Panc1 (cell line): ENCODE measurements at regions not wholly inside any gene's neighbourhood (a gene's known extent, or its start where the extent isn't known, plus 50 kb on each side); places are given as distances from the start of the nearest gene placed in this dataset.

Experiments used
- ATAC-seq: fragments of 200-7000 bp; cut with Tn5 transposase; 2 replicates; pipeline ENCODE4 v1.9.1; 2020; ENCODE audit warnings: mild to moderate bottlenecking, moderate library complexity
- BruUV-seq: library from RNA; stranded (reverse); fragments of 400-500 nt; replicated peaks from 2 replicates; lab custom pipeline; 2021; lab: Mats Ljungman, UMichigan
- CTCF ChIA-PET: fragments of 300-600 bp; sonication (Branson Sonifier 250); formaldehyde crosslinking; loops from one replicate; lab custom pipeline; 2022; ENCODE audit warnings: antibody characterized with exemption; lab: Charles Lee
- POLR2A ChIA-PET: fragments of 300-600 bp; sonication (Branson Sonifier 250); formaldehyde crosslinking; loops from one replicate; lab custom pipeline; 2022; ENCODE audit warnings: antibody characterized with exemption; lab: Charles Lee
- DNase-seq: peaks from one replicate; pipeline ENCODE4 v3.0.0-alpha.2; 2010; ENCODE audit warnings: low read depth, low spot score
- H3K27ac ChIP-seq: 2 replicates; pipeline ENCODE4 v1.5.1; 2011; ENCODE audit warnings: mild to moderate bottlenecking, low read length, inconsistent platforms
- H3K27me3 ChIP-seq: fragments of 200-500 bp; sonication (Bioruptor generic); 2 replicates; pipeline ENCODE4 v1.6.0; 2014; ENCODE audit warnings: low read length, inconsistent platforms; ENCODE audit not compliant: control insufficient read depth, insufficient read depth
- H3K36me3 ChIP-seq: fragments of 200-500 bp; sonication (Bioruptor generic); 2 replicates; pipeline ENCODE4 v1.5.1; 2014; ENCODE audit warnings: inconsistent platforms, mild to moderate bottlenecking, low read length, moderate library complexity; ENCODE audit not compliant: control insufficient read depth, insufficient read depth
- H3K4me1 ChIP-seq: 2 replicates; pipeline ENCODE4 v1.5.1; 2011; ENCODE audit warnings: inconsistent platforms, mild to moderate bottlenecking, low read length, moderate library complexity; ENCODE audit not compliant: control insufficient read depth, insufficient read depth
- H3K4me3 ChIP-seq, 2 experiments: 2 replicates each; pipeline ENCODE4 v1.5.1; 2011 to 2012; ENCODE audit warnings: low read depth in 2 of 2, low read length in 2 of 2, mild to moderate bottlenecking in 2 of 2, inconsistent platforms in 1 of 2, moderate library complexity in 1 of 2
- H3K9me3 ChIP-seq: fragments of 200-500 bp; sonication (Bioruptor generic); 2 replicates; pipeline ENCODE4 v1.5.1; 2014; ENCODE audit warnings: low read depth, mild to moderate bottlenecking, inconsistent platforms, low read length, moderate library complexity; ENCODE audit not compliant: control insufficient read depth, insufficient read depth
- POLR2AphosphoS5 ChIP-seq: IDR thresholded peaks from 2 replicates; pipeline ENCODE4 v1.6.1; 2012; ENCODE audit warnings: mild to moderate bottlenecking, low read depth, low read length, moderate library complexity
- SIN3A ChIP-seq: IDR thresholded peaks from 2 replicates; pipeline ENCODE4 v1.6.1; 2012; ENCODE audit warnings: low read depth, mild to moderate bottlenecking, low read length, moderate library complexity, borderline replicate concordance; ENCODE audit not compliant: insufficient read depth
- TCF7L2 ChIP-seq: IDR thresholded peaks from 2 replicates; pipeline ENCODE4 v1.6.1; 2011; ENCODE audit warnings: mild to moderate bottlenecking, low read depth, low read length, inconsistent platforms
- in situ Hi-C: cut with HindIII; loops from 2 replicates; pipeline ENCODE4 v1.10.0; 2016; ENCODE audit warnings: low sequenced_read_pairs, low pct_unique_long_range_greater_than_20kb
- intact Hi-C: fragments of 100-400 bp; cut with micrococcal nuclease; formaldehyde crosslinking; loops from one replicate; pipeline ENCODE4 v1.10.0; 2022; ENCODE audit not compliant: unreplicated experiment
- TF ChIP-seq, protein P1 (sequence below), 2 experiments: IDR thresholded peaks; 2 replicates each; pipeline ENCODE4 v1.6.1; 2011 to 2012; ENCODE audit warnings: low read depth in 2 of 2, control low read depth in 1 of 2, low read length in 1 of 2, mild to moderate bottlenecking in 1 of 2, moderate library complexity in 1 of 2; ENCODE audit not compliant: insufficient read depth in 1 of 2
- TF ChIP-seq, protein P2 (sequence below): fragments of 450-650 bp; IDR thresholded peaks from 2 replicates; pipeline ENCODE4 v1.5.1; 2017; ENCODE audit warnings: mild to moderate bottlenecking

DNA sequence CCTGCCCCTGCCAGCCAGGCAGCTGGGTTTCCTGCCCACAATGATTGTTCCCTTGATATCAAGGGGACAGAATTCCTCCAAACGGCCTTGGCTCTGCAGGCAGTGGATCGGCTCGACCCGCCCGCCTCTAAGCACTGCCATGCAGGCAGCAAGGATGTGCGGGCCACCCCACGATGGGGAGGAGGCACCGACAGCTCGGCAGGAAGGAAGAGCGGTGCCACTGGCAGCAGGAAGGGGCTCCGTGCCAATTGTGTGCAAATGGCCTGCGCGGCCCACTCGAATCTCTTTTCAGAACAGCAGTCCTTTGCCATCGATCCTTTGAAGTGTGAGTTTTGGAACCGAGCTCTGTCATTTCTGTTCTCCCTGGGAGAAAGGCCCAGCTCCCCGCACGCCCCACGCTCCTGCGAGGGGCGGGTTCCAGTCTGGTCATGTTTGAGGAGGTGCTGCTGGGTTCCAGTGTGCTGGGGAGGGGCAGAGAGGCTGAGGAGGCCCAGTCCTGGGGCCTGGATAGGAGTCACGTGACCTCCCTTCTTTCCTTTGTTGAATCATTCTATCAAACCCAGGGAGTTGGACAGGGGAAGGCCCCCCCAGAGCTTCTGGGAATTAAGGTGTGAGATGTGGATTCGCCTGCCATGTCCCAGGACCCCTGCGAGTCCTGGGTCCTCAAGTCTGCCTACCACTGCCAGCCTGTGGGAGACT is 406.0 kb downstream of the CTTN start:
- TF ChIP-seq, protein P1, sequence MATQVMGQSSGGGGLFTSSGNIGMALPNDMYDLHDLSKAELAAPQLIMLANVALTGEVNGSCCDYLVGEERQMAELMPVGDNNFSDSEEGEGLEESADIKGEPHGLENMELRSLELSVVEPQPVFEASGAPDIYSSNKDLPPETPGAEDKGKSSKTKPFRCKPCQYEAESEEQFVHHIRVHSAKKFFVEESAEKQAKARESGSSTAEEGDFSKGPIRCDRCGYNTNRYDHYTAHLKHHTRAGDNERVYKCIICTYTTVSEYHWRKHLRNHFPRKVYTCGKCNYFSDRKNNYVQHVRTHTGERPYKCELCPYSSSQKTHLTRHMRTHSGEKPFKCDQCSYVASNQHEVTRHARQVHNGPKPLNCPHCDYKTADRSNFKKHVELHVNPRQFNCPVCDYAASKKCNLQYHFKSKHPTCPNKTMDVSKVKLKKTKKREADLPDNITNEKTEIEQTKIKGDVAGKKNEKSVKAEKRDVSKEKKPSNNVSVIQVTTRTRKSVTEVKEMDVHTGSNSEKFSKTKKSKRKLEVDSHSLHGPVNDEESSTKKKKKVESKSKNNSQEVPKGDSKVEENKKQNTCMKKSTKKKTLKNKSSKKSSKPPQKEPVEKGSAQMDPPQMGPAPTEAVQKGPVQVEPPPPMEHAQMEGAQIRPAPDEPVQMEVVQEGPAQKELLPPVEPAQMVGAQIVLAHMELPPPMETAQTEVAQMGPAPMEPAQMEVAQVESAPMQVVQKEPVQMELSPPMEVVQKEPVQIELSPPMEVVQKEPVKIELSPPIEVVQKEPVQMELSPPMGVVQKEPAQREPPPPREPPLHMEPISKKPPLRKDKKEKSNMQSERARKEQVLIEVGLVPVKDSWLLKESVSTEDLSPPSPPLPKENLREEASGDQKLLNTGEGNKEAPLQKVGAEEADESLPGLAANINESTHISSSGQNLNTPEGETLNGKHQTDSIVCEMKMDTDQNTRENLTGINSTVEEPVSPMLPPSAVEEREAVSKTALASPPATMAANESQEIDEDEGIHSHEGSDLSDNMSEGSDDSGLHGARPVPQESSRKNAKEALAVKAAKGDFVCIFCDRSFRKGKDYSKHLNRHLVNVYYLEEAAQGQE (IDR thresholded peaks at IDR 0.05; ENCODE audit: insufficient read depth in 1 of 2, low read depth in 2 of 2, low read length in 1 of 2): no peak
- no peak for TF ChIP-seq SIN3A
- no peak for TF ChIP-seq POLR2AphosphoS5
- TF ChIP-seq, protein P2, sequence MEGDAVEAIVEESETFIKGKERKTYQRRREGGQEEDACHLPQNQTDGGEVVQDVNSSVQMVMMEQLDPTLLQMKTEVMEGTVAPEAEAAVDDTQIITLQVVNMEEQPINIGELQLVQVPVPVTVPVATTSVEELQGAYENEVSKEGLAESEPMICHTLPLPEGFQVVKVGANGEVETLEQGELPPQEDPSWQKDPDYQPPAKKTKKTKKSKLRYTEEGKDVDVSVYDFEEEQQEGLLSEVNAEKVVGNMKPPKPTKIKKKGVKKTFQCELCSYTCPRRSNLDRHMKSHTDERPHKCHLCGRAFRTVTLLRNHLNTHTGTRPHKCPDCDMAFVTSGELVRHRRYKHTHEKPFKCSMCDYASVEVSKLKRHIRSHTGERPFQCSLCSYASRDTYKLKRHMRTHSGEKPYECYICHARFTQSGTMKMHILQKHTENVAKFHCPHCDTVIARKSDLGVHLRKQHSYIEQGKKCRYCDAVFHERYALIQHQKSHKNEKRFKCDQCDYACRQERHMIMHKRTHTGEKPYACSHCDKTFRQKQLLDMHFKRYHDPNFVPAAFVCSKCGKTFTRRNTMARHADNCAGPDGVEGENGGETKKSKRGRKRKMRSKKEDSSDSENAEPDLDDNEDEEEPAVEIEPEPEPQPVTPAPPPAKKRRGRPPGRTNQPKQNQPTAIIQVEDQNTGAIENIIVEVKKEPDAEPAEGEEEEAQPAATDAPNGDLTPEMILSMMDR: no peak
- BruUV-seq: no TSS peak
- H3K9me3 ChIP-seq: no peaks in the 10 kb centered on the region
- no peaks in the 10 kb centered on the region for H3K4me1 ChIP-seq
- intact Hi-C loops (no loop called here), in situ Hi-C loops (no loop called here)
- H3K4me3 ChIP-seq: no peak overlapping the region
- H3K27me3 ChIP-seq: no peaks in the 10 kb centered on the region
- no peak overlapping the region for H3K27ac ChIP-seq
- ATAC-seq: no peak
- no peaks in the 10 kb centered on the region for H3K36me3 ChIP-seq
- POLR2A ChIA-PET: no interaction called here
- DNase-seq: no peak
- CTCF ChIA-PET: no interaction called here

DNA sequence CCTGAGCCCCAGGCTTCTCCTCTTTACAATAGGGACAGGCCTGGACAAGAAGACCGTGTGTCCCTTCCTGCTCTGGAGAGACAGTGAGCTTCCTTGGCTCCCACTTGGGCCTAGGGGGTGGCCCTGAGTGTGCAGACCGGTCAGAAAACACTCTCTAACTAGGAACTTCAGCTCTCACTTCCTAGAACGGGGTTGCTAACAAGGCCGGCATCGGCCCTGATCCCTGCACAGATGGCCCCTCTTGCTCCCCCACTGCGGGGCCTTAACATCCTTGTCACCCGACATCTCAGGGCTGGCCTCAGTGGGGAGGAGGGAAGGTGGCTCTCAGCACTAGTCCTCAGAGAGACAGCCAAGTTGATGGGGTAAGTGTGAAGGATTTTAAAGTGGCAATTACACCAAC is 406.9 kb downstream of the CTTN start:
- POLR2A ChIA-PET: no interaction called here
- DNase-seq: no peak

More for the DNA sequence above, 406.9 kb downstream of the CTTN start:
- intact Hi-C loops: no loop called here
- Histone ChIP-seq H3K27me3 (no peaks in the 10 kb centered on the region), H3K4me3 (no peak overlapping the region), H3K4me1 (no peaks in the 10 kb centered on the region), H3K27ac (no peak overlapping the region), H3K36me3 (no peaks in the 10 kb centered on the region), H3K9me3 (no peaks in the 10 kb centered on the region)
- CTCF ChIA-PET: no interaction called here
- no TSS peak for BruUV-seq
- TF ChIP-seq, protein P2: no peak
- TF ChIP-seq TCF7L2 (no peak), SIN3A (no peak)
- TF ChIP-seq, protein P1 (IDR thresholded peaks at IDR 0.05; ENCODE audit: insufficient read depth in 1 of 2, low read depth in 2 of 2, low read length in 1 of 2): no peak
- no peak for ATAC-seq
- in situ Hi-C loops: no loop called here
